Effector CD8-positive, alpha-beta T cell (primary cell): ENCODE measurements at regions not wholly inside any gene's neighbourhood (a gene's known extent, or its start where the extent isn't known, plus 50 kb on each side); places are given as distances from the start of the nearest gene placed in this dataset.

Experiments
- DNase-seq: peaks from one replicate; lab custom pipeline; 2025; lab: John Stamatoyannopoulos, UW

GRCh38 chr10:32169556-32169955 is 113.3 kb upstream of the KIF5B start:
- DNase-seq: no peak

- DNase-seq: no peak
Measured at GRCh38 chr10:32167450-32167849, 111.2 kb upstream of the KIF5B start.

- DNase-seq: no peak
Measured at GRCh38 chr10:32166365-32166764, 110.1 kb upstream of the KIF5B start.

DNA sequence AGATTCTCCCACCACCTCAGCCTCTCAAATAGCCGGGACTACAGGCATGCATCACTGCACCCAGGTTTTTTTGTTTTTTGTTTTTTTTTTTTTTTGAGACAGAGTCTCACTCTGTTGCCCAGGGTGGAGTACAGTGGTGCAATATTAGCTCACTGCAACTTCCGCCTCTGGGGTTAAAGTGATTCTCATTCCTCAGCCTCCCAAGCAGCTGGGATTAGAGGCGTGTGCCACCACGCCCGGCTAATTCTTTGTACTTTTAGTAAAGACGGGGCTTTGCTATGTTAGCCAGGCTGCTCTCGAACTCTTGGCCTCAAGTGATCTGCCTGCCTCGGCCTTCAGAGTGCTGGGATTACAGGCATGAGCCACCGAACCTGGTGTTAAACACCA is 107.5 kb upstream of the KIF5B start:
- DNase-seq: no peak

DNA sequence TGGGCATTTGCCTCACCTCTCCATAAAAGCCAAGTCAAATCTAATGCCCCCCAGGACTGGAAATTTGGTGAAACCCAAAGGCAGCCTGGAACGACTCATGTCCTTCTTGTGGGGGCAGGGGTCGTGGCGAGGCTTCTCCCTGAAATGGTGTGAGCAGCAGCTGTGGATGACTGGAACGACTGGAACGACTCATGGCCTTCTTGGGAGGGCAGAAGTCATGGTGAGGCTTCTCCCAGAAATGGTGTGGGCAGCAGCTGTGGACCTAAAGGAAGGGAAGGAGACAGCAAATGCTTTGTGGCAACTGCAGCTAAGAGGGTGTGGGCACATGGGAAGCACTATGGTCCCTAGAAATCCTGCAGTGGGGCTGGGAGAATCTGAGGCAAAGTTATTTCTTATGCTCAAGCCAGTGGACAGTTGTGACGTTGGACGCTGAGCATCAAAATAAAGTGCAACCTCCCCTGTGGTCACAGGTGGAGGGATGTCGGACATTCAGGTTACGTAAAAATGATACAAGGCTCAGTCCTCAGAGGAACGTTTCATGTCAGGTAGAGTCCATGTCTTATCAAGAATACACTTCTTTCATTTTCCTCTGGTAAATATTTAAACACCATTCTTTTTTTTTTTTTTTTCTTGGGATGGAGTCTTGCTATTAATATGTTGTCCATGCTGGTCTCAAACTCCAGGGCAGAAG is 107.0 kb upstream of the KIF5B start:
- DNase-seq: no peak

DNA sequence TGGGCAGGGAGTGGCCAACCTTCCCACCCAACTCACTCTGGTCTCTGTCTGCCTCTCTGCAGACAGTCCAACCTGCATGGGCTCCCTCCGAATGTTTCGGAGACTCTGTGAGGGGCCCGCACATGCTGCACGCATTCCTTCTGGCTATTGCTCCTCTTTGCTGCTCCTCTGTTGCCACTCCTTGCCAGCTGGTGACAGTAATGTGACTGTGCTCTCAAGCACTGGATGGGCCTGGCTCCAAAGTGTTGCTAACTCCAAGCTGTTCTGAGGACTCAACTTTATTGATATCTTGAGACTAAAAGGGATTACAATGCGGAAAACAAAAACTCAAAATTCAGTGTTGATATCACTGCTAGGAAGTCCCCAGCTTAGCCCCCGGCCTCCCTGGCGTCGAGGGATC is 105.4 kb upstream of the KIF5B start:
- DNase-seq: no peak

DNA sequence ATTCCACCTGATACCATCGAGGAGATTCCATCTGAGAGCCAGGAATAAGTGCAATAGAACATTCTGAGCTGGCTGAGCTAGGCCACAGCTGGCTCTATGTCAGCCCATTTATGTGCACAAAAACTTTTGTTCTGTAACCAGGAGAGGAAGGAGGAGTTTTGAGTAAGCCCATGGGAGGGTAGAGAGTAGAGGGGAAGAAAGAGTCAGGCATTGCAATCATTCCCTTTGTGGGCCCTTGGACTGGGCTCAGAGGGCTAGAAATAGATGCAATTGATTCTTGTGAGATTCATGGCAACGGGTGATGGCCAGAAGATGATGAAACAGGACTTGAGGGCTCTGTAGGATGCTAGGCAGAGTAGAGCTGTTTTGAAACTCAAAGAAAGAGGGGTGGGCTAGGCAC is 104.6 kb upstream of the KIF5B start:
- DNase-seq: no peak

- no peak for DNase-seq
Measured at GRCh38 chr10:32159264-32159663, 103.0 kb upstream of the KIF5B start.

DNA sequence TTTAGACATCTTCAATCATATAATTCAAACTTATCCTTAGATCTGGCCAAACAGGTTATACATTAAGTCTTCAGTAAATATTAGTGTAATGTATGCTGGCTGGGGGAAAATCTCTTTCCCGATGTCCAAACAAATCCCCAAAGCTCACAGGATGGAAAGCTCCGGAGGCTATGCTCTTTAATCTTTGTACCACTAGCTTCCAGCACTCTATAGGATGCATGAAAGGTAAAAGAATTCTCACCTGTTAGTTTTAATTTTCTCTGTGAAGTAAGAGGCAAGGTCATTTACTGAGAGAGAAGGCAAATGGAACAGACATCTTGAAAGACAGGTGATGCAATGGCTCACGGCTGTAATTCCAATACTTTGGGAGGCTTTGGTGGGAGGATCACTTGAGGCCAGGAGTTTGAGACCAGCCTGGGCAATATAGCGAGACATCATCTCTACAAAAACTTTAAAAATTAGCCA is 99.8 kb upstream of the KIF5B start:
- no peak for DNase-seq

DNA sequence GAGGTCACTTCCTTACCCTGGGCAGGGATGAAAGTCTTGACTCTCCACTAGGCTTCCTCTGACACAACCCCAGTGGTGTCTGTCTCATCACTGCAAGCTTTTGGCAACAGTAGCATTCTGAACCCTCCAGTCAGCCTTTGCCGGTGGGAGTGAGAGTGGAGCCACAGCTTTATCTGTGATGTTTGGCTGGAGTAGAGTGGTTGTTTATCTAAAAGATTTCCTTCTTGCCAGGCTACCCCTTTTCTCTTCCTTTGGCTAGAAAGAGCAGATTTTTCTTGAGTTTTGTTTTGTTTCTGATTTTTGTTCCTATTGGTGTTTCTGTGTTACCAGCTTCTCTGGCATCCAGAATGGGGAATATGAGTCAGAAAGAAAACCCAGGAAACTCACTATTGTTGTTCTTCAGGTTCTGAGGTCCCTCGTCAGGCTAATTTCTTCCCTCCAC is 98.9 kb upstream of the KIF5B start:
- no peak for DNase-seq

DNA sequence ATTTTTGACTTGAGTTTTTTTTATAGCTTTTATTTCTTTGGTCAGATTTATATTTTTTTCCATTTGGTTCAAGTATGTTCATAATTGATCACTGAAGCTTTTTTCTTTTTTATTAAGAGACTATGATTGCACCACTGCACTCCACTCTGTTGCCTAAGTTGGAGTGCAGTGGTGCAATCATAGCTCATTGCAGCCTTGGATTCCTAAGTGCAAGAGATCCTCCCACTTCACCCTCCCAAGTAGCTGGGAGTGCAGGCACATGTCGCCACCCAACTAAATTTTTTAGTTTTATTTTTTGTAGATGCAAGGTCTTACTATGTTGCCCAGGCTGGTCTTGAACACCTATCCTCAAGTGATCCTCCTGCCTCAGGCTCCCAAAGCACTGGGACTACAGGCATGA is 97.7 kb upstream of the KIF5B start:
- no peak for DNase-seq

DNA sequence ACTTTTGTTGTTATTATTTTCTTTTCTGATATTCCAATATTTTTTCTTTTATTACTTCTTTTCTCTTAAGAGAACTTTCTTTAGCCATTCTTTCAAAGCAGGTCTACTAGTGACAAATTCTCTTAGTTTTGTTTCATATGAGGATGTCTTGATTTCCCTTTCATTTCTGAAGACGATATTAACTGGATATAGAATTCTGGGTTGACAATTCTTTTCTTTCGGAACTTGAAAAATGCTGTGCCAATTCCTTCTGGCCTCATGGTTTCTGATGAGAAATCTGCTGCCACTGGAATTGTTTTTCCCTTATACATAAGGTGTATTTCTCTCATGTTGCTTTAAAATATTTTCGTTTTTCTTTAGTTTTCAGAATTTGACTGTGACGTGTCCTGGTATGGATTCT is 97.0 kb upstream of the KIF5B start:
- no peak for DNase-seq

GRCh38 chr10:32151871-32152270 is 95.6 kb upstream of the KIF5B start:
- DNase-seq: no peak

DNA sequence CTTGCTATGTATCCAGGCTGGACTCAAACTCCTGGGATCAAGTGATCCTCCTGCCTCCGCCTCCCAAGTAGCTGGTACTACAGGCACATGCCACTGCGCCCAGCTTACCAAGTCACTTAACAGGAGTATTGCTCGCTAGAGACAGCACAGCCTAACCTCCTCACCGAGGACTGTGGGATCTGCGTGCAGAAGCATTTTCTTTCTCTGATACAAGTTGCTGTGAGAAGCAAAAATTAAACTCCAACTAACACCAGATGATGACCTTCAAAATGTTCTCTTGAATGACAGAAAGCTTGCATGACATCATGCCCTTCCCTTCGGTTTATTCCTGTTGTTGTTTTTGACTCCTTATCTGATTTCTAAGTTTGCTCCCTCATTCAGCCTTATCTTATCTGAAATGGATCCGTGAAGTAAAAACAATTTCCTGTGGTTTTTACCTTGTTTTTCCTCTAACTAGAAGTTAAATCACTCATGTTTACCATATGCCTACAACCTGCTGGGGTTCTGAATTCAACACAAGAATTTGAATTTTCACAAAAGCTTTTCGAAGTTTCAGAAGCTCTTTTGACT is 94.4 kb upstream of the KIF5B start:
- DNase-seq: no peak

DNA sequence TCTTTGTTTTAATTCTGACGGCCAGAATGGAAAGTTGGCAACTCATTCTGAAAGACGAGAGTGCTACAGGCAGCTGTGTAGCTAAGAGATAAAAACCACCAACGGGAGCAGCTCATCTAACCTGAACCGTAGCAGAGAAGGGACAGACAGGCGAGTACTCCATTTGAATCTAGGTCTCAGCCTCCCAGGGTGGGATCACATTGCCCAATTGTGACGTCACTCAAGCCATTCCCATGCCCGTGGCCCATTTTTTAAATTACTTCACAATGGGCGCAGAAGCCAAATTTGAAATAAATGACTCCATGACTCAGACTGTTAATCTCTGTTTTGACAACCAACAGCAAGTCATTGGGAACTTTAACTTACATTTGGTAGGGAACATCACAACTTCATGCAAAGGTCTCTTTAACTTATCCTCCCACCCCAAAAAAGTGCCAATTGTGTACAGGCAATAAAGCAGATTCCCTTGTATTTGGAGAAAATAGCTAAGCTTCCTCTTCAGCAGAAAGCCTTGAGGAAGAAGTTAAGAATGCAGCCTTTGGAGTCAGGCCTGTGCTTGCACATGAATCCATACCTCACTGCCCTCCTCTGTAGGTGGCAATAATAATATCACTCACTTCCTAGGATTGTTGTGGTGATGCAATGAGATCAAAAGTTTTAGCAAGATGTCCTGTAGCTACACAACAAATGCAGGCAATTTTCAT is 93.2 kb upstream of the KIF5B start:
- DNase-seq: no peak

DNA sequence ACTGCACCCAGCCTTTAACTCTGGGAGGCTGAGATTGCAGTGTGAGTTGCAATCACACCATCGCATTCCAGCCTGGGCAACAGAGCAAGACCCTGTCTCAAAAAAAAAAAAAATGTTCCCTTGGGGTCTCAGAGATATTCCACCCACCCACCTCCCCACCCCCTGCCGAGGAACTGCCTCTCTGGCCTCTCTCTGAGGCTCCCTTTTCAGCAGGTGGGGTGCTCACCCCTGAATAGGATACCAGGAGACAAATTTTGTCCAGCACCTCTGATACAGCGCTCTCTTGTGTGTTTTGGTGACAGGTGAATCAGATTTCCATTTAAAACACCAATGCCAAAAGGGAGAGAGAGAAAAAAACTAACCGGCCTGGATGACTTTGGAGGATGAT is 92.6 kb upstream of the KIF5B start:
- DNase-seq: no peak

- DNase-seq: no peak
Measured at GRCh38 chr10:32147730-32148129, 91.5 kb upstream of the KIF5B start.

DNA sequence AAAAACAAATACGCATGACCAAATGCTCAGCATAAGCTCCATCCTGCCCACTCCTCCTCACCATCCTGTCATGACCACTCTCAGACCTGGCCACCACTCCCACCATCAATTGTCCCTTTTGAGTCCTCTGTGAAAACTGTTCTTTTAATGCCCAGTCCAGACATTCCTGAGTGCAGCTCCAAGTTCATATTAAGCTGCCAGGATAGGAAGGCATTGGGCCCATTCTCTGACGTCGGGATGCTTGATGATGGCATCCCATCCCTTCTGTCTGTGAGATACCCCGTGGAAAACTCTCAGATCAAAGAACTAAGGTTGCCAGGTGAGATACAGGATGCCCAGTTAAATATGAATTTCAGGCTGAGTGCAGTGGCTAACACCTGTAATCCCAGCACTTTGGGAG is 89.9 kb upstream of the KIF5B start:
- no peak for DNase-seq

DNA sequence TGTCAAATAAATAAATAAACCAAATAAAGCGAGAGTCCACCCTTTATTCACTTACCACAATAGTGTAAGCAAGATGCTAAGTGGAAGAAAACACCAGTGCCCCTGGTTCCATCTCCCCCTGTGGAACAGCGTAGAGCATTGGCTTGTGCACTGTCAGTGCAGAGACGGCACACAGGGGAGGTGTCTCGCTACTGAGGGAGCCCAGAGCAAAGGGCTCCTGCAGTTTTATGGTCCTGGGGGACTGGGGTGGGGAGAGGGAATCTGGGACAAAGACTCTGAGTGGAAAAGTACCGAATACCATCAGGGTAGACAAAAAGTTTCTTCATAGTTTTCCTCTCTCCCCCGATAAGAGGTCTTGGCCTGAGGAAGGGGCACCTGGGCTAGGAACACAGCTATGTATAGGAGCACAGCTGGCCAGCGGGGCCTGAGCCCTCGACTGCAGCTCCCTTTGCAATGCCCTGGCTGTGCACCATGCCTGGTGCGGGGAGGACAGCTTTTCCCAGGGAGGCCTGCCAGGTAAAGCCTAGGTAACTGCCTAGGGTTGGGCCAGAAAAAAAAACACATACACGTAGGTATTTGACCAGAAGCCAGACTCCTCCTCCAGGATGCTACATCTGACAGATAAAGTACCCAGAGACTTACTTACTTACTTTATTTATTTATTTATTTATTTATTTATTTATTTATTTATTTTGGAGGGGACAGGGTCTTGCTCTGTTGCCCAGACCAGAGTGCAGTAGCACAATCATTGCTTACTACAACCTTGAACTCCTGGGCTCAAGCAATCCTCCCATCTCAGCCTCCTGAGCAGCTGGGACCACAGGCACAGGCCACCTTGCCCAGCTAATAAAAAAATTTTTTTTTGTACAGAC is 88.8 kb upstream of the KIF5B start:
- no peak for DNase-seq

DNA sequence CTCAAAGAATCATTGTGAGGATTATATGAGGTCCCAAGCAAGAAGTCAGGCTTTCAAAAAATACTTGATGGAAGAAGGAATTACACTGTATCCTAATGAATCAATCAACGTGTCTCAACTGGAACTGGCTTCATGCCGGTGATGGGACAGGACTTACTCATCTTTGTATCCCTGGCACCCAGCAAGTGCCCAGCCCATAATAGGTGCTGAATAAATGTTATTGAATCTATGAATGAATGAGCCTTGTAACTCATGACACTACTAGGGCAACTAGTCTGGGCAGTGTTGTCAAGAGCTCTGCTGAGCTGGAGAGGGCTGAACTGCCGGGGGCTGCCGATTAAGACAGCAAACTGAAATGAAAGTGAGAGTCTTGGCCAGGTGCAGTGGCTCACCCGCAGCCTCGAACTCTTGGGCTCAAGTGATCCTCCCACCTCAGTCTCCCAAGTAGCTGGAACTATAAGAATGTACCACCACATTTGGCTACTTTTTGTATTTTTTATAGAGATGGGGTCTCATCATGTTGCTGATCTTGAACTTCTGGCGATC is 87.2 kb upstream of the KIF5B start:
- DNase-seq: no peak

GRCh38 chr10:32142646-32143045 is 86.4 kb upstream of the KIF5B start:
- DNase-seq: no peak
